HL-60 (cell line): ENCODE measurements at regions not wholly inside any gene's neighbourhood (a gene's known extent, or its start where the extent isn't known, plus 50 kb on each side); places are given as distances from the start of the nearest gene placed in this dataset.

Source experiments
- POLR2AphosphoS5 ChIP-seq: IDR thresholded peaks from 2 replicates; pipeline ENCODE4 v1.6.1; 2012; ENCODE audit warnings: low read depth
- TF ChIP-seq, protein P1 (sequence below): IDR thresholded peaks from one replicate; pipeline ENCODE4 v1.5.1; 2011; ENCODE audit warnings: low read length, control low read depth, inconsistent platforms; ENCODE audit not compliant: insufficient read depth

- no peak for TF ChIP-seq POLR2AphosphoS5
- TF ChIP-seq, protein P1, sequence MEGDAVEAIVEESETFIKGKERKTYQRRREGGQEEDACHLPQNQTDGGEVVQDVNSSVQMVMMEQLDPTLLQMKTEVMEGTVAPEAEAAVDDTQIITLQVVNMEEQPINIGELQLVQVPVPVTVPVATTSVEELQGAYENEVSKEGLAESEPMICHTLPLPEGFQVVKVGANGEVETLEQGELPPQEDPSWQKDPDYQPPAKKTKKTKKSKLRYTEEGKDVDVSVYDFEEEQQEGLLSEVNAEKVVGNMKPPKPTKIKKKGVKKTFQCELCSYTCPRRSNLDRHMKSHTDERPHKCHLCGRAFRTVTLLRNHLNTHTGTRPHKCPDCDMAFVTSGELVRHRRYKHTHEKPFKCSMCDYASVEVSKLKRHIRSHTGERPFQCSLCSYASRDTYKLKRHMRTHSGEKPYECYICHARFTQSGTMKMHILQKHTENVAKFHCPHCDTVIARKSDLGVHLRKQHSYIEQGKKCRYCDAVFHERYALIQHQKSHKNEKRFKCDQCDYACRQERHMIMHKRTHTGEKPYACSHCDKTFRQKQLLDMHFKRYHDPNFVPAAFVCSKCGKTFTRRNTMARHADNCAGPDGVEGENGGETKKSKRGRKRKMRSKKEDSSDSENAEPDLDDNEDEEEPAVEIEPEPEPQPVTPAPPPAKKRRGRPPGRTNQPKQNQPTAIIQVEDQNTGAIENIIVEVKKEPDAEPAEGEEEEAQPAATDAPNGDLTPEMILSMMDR = no peak
Measured at GRCh38 chr22:22983123-22983522, 87.2 kb upstream of the GNAZ start.
